DOHH2 (cell line): ENCODE measurements at regions not wholly inside any gene's neighbourhood (a gene's known extent, or its start where the extent isn't known, plus 50 kb on each side); places are given as distances from the start of the nearest gene placed in this dataset.

ENCODE experiments used
- CTCF ChIP-seq: fragments of 200-600 bp; sonication (generic); IDR thresholded peaks from one replicate; pipeline ENCODE4 v1.5.1; 2014; ENCODE audit warnings: antibody characterized with exemption, mild to moderate bottlenecking, low read depth, low read length; ENCODE audit not compliant: poor library complexity, severe bottlenecking
- EZH2phosphoT487 ChIP-seq: fragments of 200-600 bp; sonication (generic); IDR thresholded peaks from 2 replicates; pipeline ENCODE4 v1.6.1; 2017; ENCODE audit warnings: borderline replicate concordance, mild to moderate bottlenecking, antibody characterized with exemption, low read length, moderate library complexity, mixed read lengths

- TF ChIP-seq EZH2phosphoT487 (no peak), CTCF (no peak)
Observed at GRCh38 chr4:145347684-145348083, 134.0 kb upstream of the SMAD1 start.
